GM19351 (cell line): ENCODE measurements at regions not wholly inside any gene's neighbourhood (a gene's known extent, or its start where the extent isn't known, plus 50 kb on each side); places are given as distances from the start of the nearest gene placed in this dataset.

Experiments
- ATAC-seq: cut with Tn5 transposase; IDR thresholded peaks from one replicate; pipeline ENCODE4 v1.9.1; 2021; ENCODE audit warnings: mild to moderate bottlenecking, moderate library complexity; ENCODE audit not compliant: unreplicated experiment

- ATAC-seq: peak; percentile 46
Observed at GRCh38 chr6:75546381-75546780, 52.8 kb upstream of the FILIP1 start.

GRCh38 chr6:75550544-75551167, 51.0 kb upstream of the SENP6 start:
- peak; percentile 59 for ATAC-seq

GRCh38 chr6:75551367-75551952, 50.2 kb upstream of the SENP6 start:
- peak; percentile 45 for ATAC-seq
